ENCODE measurements at regions not wholly inside any gene's neighbourhood (a gene's known extent, or its start where the extent isn't known, plus 50 kb on each side); places are given as distances from the start of the nearest gene placed in this dataset.

GRCh38 chrX:14389682-14390081 lies 139.7 kb upstream of the GLRA2 start:
- TF ChIP-seq POLR2A (IDR thresholded peaks at IDR 0.05), result no peak
- no peak for TF ChIP-seq EP300 (IDR thresholded peaks at IDR 0.05)
- TF ChIP-seq CTCF (IDR thresholded peaks at IDR 0.05), result no peak
- TF ChIP-seq POLR2AphosphoS5 (IDR thresholded peaks at IDR 0.05), result no peak
- WGBS, result 71% methylated on average over 4 of the region's 4 CpGs
- H3K36me3 ChIP-seq, result no peaks in the 10 kb centered on the region
- H3K27me3 ChIP-seq, result no peaks in the 10 kb centered on the region
- H3K9me3 ChIP-seq, result no peaks in the 10 kb centered on the region
- H3K4me3 ChIP-seq, result no peak overlapping the region
- DNase-seq (ENCODE audit: low spot score in 2 of 2), result no peak
- no peaks in the 10 kb centered on the region for H3K4me1 ChIP-seq
- H3K27ac ChIP-seq, result no peak overlapping the region

GRCh38 chrX:14386981-14387380 lies 142.4 kb upstream of the GLRA2 start:
- Histone ChIP-seq H3K27ac (no peak overlapping the region), H3K4me1 (no peaks in the 10 kb centered on the region), H3K4me3 (no peak overlapping the region), H3K36me3 (no peaks in the 10 kb centered on the region), H3K27me3 (no peaks in the 10 kb centered on the region), H3K9me3 (no peaks in the 10 kb centered on the region)
- DNase-seq (ENCODE audit: low spot score in 2 of 2), result no peak
- WGBS, result 45% methylated on average over 4 of the region's 4 CpGs
- no peak for TF ChIP-seq EP300 (IDR thresholded peaks at IDR 0.05)
- no peak for TF ChIP-seq CTCF (IDR thresholded peaks at IDR 0.05)
- no peak for TF ChIP-seq POLR2AphosphoS5 (IDR thresholded peaks at IDR 0.05)
- TF ChIP-seq POLR2A (IDR thresholded peaks at IDR 0.05), result no peak

GRCh38 chrX:14380044-14380443 lies 149.3 kb upstream of the GLRA2 start:
- no peak for DNase-seq (ENCODE audit: low spot score in 2 of 2)
- Histone ChIP-seq H3K36me3 (no peaks in the 10 kb centered on the region), H3K4me1 (no peaks in the 10 kb centered on the region), H3K4me3 (no peak overlapping the region), H3K27me3 (no peaks in the 10 kb centered on the region), H3K27ac (no peak overlapping the region), H3K9me3 (no peaks in the 10 kb centered on the region)
- TF ChIP-seq CTCF (IDR thresholded peaks at IDR 0.05) (no peak), EP300 (IDR thresholded peaks at IDR 0.05) (no peak), POLR2AphosphoS5 (IDR thresholded peaks at IDR 0.05) (no peak), POLR2A (IDR thresholded peaks at IDR 0.05) (no peak)

GRCh38 chrX:14377427-14377826 lies 151.9 kb upstream of the GLRA2 start:
- Histone ChIP-seq H3K4me1 (no peaks in the 10 kb centered on the region), H3K4me3 (no peak overlapping the region), H3K36me3 (no peaks in the 10 kb centered on the region), H3K27me3 (no peaks in the 10 kb centered on the region), H3K9me3 (no peaks in the 10 kb centered on the region), H3K27ac (no peak overlapping the region)
- no peak for DNase-seq (ENCODE audit: low spot score in 2 of 2)
- no peak for TF ChIP-seq POLR2A (IDR thresholded peaks at IDR 0.05)
- TF ChIP-seq POLR2AphosphoS5 (IDR thresholded peaks at IDR 0.05), result no peak
- TF ChIP-seq CTCF (IDR thresholded peaks at IDR 0.05), result no peak
- no peak for TF ChIP-seq EP300 (IDR thresholded peaks at IDR 0.05)

- H3K27ac ChIP-seq, result no peak overlapping the region
- DNase-seq (ENCODE audit: low spot score in 2 of 2), result no peak
- H3K27me3 ChIP-seq, result no peaks in the 10 kb centered on the region
- H3K4me1 ChIP-seq, result no peaks in the 10 kb centered on the region
- no peak for TF ChIP-seq POLR2AphosphoS5 (IDR thresholded peaks at IDR 0.05)
- TF ChIP-seq EP300 (IDR thresholded peaks at IDR 0.05), result no peak
- WGBS, result 77% methylated on average over 4 of the region's 4 CpGs
- no peaks in the 10 kb centered on the region for H3K36me3 ChIP-seq
- H3K4me3 ChIP-seq, result no peak overlapping the region
- H3K9me3 ChIP-seq, result no peaks in the 10 kb centered on the region
These were observed 165.6 kb upstream of the GLRA2 start for GRCh38 chrX:14363728-14364127.

GRCh38 chrX:14362721-14363120 lies 166.6 kb upstream of the GLRA2 start:
- Histone ChIP-seq H3K27ac (no peak overlapping the region), H3K4me1 (no peaks in the 10 kb centered on the region), H3K36me3 (no peaks in the 10 kb centered on the region), H3K4me3 (no peak overlapping the region), H3K9me3 (no peaks in the 10 kb centered on the region), H3K27me3 (no peaks in the 10 kb centered on the region)
- no peak for DNase-seq (ENCODE audit: low spot score in 2 of 2)
- WGBS, result 51% methylated on average over 1 of the region's 1 CpG
- TF ChIP-seq POLR2AphosphoS5 (IDR thresholded peaks at IDR 0.05), result no peak
- TF ChIP-seq CTCF (IDR thresholded peaks at IDR 0.05), result no peak
- no peak for TF ChIP-seq POLR2A (IDR thresholded peaks at IDR 0.05)
- TF ChIP-seq EP300 (IDR thresholded peaks at IDR 0.05), result no peak

Measured in suprapubic skin (tissue), 4 donors.